Naive B cell (primary cell): ENCODE measurements at regions not wholly inside any gene's neighbourhood (a gene's known extent, or its start where the extent isn't known, plus 50 kb on each side); places are given as distances from the start of the nearest gene placed in this dataset.

ENCODE experiments used
- ATAC-seq, 2 donors: fragments of 150-1000 bp; cut with Tn5 transposase; 2 replicates each; pipeline ENCODE4 v1.10.0; 2021; ENCODE audit warnings: low read depth in 2 of 2, mild to moderate bottlenecking in 2 of 2, moderate library complexity in 2 of 2
- DNase-seq: peaks from one replicate; pipeline ENCODE4 v3.0.0; 2022
- H3K27ac Mint-ChIP-seq, 6 donors: one replicate each; pipeline ENCODE4 v1.8.0; 2020 to 2022; ENCODE audit warnings: mild to moderate bottlenecking in 6 of 6, mixed read lengths in 6 of 6, moderate library complexity in 5 of 6, inconsistent platforms in 2 of 6
- H3K27me3 Mint-ChIP-seq, 3 donors: one replicate each; pipeline ENCODE4 v1.8.0; 2021 to 2022; ENCODE audit warnings: mixed read lengths in 3 of 3, mild to moderate bottlenecking in 1 of 3
- H3K36me3 Mint-ChIP-seq, 2 donors: one replicate each; pipeline ENCODE4 v1.8.0; 2020 to 2022; ENCODE audit warnings: mixed read lengths in 2 of 2, inconsistent platforms in 1 of 2, mild to moderate bottlenecking in 1 of 2
- H3K4me1 Mint-ChIP-seq, 3 donors: one replicate each; pipeline ENCODE4 v1.8.0; 2020 to 2022; ENCODE audit warnings: mixed read lengths in 3 of 3, inconsistent platforms in 1 of 3, mild to moderate bottlenecking in 1 of 3, moderate library complexity in 1 of 3
- H3K4me3 Mint-ChIP-seq, 8 donors: one replicate each; pipeline ENCODE4 v1.8.0; 2020 to 2022; ENCODE audit warnings: mild to moderate bottlenecking in 8 of 8, mixed read lengths in 8 of 8, moderate library complexity in 8 of 8, inconsistent platforms in 2 of 8
- H3K9me3 Mint-ChIP-seq, 7 donors: one replicate each; pipeline ENCODE4 v1.8.0; 2020 to 2022; ENCODE audit warnings: mixed read lengths in 7 of 7, mild to moderate bottlenecking in 5 of 7, inconsistent platforms in 2 of 7, moderate library complexity in 1 of 7

DNA sequence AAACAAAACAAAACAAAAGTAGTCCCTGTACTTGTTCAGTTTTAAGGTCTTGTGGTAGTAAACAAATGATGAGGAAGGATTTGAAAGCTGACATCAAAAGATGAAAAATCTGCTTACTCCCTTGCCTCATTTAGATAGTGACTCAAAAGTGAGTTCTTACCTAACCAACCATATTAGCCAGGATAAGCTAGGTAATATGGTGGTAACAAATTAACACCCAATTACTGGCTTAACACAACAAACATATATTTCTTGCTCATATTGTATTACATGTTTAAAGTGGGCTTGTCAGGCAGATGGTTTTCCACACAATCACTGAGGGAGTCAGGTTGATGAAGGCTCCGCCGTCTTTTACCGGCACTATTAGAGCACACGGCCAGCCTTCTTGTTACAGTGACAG is 189.7 kb downstream of the PPARGC1A start:
- H3K4me3 Mint-ChIP-seq = no peak overlapping the region
- no peaks in the 10 kb centered on the region for H3K36me3 Mint-ChIP-seq
- DNase-seq (no peak), ATAC-seq (no peak)
- H3K4me1 Mint-ChIP-seq = no peaks in the 10 kb centered on the region
- no peaks in the 10 kb centered on the region for H3K27me3 Mint-ChIP-seq
- peaks cover 0 to 12% (median 2%) of the 10 kb centered on the region in 7 donors for H3K9me3 Mint-ChIP-seq
- H3K27ac Mint-ChIP-seq = no peak overlapping the region

DNA sequence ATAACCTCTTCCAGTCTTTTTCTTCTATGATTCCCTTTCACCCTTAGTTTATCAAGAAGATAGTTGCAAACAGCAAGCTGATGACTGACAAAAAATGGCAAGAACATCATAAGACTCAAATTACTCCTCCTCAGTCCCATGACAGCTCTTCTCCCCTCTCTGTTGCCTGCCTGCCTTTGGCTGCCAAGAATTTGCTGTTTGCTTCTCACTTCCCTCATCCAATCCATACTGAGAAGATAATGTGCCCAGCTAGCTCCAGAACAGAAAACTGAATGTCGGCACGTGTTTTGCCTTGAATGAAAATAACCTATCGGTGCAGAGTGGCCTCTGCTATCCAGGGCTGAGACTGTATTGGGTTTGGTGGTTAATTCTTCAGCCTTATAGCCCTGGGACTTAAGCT is 192.1 kb downstream of the PPARGC1A start:
- no peak overlapping the region for H3K4me3 Mint-ChIP-seq
- H3K9me3 Mint-ChIP-seq = peaks cover 0 to 8% (median 0%) of the 10 kb centered on the region in 7 donors
- no peaks in the 10 kb centered on the region for H3K4me1 Mint-ChIP-seq
- no peaks in the 10 kb centered on the region for H3K36me3 Mint-ChIP-seq
- DNase-seq (no peak), ATAC-seq (no peak)
- no peaks in the 10 kb centered on the region for H3K27me3 Mint-ChIP-seq
- no peak overlapping the region for H3K27ac Mint-ChIP-seq

DNA sequence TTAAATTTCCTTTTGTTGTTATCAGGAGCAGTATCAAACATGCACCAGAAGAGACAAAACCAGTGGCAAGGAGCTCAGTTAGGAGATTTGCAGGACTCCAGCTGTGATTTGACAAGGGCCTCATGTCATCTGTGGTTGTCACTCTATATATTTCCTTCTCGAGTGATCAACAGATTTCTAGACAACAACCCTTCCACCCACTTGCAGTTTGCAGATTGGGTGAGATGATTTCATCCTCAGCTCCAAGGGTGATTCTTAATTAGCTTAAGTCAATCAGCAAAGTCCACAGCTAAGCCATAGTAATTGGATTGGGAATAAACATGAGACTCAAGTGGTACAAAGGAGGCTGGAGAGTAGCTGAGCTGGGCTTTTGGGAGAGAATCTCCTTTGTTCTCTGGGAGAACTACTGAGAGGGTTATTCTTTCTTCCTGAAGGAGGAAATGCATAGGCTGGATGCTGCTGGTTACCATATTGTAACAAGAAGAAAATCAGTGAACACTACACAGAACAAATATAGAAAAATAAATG is 192.8 kb downstream of the PPARGC1A start:
- Mint-ChIP-seq H3K27ac (no peak overlapping the region), H3K4me3 (no peak overlapping the region), H3K27me3 (no peaks in the 10 kb centered on the region), H3K36me3 (no peaks in the 10 kb centered on the region), H3K4me1 (no peaks in the 10 kb centered on the region), H3K9me3 (peaks cover 0 to 10% (median 0%) of the 10 kb centered on the region in 7 donors)
- DNase-seq (no peak), ATAC-seq (no peak)

DNA sequence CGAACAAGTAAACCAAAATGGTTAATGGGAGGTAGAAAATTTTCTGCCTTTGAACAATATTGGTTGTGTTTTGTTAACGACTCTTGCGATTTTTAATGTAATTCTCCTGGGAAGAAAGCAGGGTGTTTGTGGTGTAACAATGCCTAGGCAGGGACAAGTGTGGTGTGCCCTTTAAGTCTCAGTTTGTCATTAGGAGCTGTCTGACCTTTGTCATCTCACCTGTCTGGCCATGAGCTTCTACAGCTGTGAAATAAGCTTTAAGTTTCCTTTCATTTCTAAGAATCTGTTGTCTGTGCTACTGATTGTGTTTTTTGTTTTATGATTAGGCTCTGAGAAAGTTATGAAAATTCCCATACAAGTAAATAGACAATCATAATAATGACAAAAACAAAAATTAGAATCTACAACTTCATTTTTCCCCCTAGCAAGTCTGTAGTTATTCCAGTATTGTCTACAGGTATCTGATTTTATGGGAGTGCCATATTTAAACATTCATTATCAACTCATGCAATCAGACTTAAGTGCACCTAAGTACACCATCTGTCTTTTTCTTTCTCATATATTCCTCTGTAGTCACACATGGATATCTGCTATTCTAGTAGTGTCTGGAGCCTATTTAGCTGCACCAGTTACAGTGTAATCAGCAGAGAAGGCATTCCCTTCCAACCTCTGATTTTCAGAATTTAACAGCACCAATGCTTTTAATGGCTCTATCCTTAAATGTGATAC is 203.5 kb downstream of the PPARGC1A start:
- H3K27me3 Mint-ChIP-seq = no peaks in the 10 kb centered on the region
- peaks cover 1 to 13% (median 4%) of the 10 kb centered on the region in 7 donors for H3K9me3 Mint-ChIP-seq
- ATAC-seq = no peak
- DNase-seq = no peak
- no peak overlapping the region for H3K27ac Mint-ChIP-seq
- no peaks in the 10 kb centered on the region for H3K4me1 Mint-ChIP-seq
- no peaks in the 10 kb centered on the region for H3K36me3 Mint-ChIP-seq
- H3K4me3 Mint-ChIP-seq = no peak overlapping the region

DNA sequence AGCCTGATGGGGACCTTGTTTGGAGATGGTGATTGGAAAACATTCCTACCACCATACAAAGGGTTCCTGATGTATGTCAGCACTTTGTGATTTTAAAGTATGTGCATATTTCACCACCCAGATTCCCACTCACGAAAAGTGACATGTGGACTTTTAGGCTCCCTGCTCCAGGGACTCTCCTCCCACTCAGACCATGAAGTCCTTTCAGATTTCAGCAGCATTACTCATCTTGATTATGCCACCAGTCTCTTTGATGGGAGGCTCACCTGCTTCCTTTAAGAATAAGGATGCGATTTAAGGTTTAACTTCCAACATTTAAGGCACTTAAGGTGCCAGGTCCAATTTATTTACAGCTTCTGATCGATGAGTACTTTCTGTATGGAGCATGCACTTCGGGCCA is 204.4 kb downstream of the PPARGC1A start:
- Mint-ChIP-seq H3K4me3 (no peak overlapping the region), H3K27me3 (no peaks in the 10 kb centered on the region), H3K27ac (no peak overlapping the region), H3K4me1 (no peaks in the 10 kb centered on the region), H3K36me3 (no peaks in the 10 kb centered on the region), H3K9me3 (peaks cover 1 to 13% (median 4%) of the 10 kb centered on the region in 7 donors)
- DNase-seq = no peak
- no peak for ATAC-seq

DNA sequence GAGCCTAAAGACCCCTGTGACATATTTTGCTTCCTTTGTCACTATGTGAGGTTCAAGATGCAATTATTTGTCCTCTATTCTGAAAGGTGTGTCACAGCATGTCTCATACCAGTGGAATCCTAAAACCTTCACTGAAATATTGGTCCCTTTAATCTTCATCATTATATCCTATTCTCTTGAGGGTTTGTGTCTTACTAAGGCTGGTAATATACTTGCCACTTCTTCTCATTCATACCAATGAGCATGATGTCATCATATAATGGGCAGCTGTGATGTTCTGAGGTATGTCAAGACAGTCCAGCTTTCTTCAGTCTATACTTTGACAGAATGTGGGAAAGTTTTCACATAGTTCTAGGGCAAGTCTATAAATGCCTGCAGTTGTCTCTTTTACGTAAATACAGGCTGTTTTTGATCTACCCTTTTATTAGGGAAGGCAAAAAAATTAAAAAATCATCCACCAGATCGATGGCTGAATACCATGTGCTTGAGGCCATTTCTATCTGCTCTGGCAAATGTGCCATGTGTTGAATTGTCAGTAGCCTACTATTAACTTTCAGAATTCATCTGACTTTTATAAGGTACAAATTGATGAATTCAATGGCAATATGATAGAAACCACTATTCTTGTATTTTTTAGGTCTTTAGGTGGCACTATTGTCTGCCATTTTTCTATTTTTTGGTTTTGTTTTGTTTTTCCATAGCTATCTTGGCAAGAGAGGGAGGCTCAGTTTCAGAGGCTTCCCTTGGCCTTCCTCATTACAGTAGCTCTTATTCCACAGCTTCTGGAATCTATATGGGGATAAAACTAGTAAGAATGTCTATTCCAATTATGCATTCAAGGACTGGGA is 209.0 kb downstream of the PPARGC1A start:
- no peak overlapping the region for H3K4me3 Mint-ChIP-seq
- H3K27me3 Mint-ChIP-seq = no peaks in the 10 kb centered on the region
- H3K27ac Mint-ChIP-seq = no peak overlapping the region
- no peak for DNase-seq
- no peaks in the 10 kb centered on the region for H3K4me1 Mint-ChIP-seq
- H3K36me3 Mint-ChIP-seq = peaks cover 0 to 2% of the 10 kb centered on the region in 2 donors
- H3K9me3 Mint-ChIP-seq = peaks cover 0 to under 1% (median 0%) of the 10 kb centered on the region in 7 donors
- ATAC-seq = no peak

DNA sequence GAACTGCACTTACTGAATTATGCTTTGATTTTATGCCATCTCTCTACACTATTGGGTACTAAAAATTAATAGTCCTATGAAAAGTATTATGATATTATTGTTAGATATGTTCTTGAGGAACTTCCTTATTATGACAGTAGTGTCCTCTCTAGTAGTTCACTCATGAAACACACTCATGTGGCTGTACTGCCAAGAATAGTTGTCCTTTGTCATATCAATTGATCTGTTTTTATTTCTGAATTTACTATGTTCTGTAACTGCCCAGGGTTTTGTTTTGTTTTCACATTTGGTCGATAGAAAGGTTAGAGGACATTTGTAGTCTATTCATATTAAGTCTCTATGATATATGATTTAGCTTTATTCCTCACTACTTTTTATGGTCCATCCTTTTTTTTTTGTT is 215.2 kb downstream of the PPARGC1A start:
- peaks cover 0 to 12% (median 6%) of the 10 kb centered on the region in 7 donors for H3K9me3 Mint-ChIP-seq
- H3K4me1 Mint-ChIP-seq = no peaks in the 10 kb centered on the region
- DNase-seq (no peak), ATAC-seq (no peak)
- H3K27me3 Mint-ChIP-seq = no peaks in the 10 kb centered on the region
- H3K4me3 Mint-ChIP-seq = no peak overlapping the region
- peaks cover 0 to 7% of the 10 kb centered on the region in 2 donors for H3K36me3 Mint-ChIP-seq
- H3K27ac Mint-ChIP-seq = no peak overlapping the region

DNA sequence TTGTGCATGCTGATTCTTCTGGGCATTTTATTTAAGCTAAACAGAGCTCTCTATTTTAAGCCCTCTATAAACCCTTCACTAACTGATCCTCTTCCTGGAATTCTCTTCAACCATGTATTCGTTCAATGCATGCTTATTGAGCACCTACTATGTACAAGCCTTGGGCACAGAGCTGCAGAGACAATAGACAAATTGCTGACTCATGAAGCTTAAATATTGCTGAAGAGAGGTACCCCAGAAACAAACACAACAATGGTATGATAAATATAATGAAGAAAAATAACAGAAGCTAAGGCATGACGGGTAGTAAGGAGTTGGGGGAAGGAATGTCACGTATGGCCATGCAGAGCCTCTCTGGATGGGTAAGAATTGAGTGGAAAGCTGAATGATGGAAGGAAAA is 222.2 kb downstream of the PPARGC1A start:
- no peak overlapping the region for H3K4me3 Mint-ChIP-seq
- no peaks in the 10 kb centered on the region for H3K4me1 Mint-ChIP-seq
- H3K27me3 Mint-ChIP-seq = no peaks in the 10 kb centered on the region
- no peak overlapping the region for H3K27ac Mint-ChIP-seq
- no peaks in the 10 kb centered on the region for H3K36me3 Mint-ChIP-seq
- H3K9me3 Mint-ChIP-seq = peaks cover 4 to 23% (median 7%) of the 10 kb centered on the region in 7 donors
- ATAC-seq (no peak), DNase-seq (no peak)

DNA sequence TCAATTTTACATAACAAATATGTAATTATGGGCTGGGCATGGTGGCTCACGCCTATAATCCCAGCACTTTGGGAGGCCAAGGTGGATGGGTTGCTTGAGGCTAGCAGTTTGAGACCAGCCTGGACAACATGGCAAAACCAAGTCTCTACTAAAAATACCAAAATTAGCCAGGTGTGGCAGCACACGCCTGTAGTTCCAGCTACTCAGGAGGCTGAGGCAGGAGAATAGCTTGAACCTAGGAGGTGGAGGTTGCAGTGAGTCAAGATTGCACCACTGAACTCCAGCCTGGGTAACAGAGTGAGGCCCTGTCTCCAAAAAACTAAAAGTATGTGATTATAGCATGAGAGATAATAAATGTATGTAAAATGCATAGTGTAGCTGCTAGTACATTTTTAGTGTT is 229.0 kb downstream of the PPARGC1A start:
- no peak overlapping the region for H3K4me3 Mint-ChIP-seq
- H3K9me3 Mint-ChIP-seq = peaks cover 2 to 12% (median 6%) of the 10 kb centered on the region in 7 donors
- no peak for ATAC-seq
- H3K4me1 Mint-ChIP-seq = no peaks in the 10 kb centered on the region
- no peaks in the 10 kb centered on the region for H3K36me3 Mint-ChIP-seq
- H3K27me3 Mint-ChIP-seq = no peaks in the 10 kb centered on the region
- H3K27ac Mint-ChIP-seq = no peak overlapping the region
- DNase-seq = no peak

DNA sequence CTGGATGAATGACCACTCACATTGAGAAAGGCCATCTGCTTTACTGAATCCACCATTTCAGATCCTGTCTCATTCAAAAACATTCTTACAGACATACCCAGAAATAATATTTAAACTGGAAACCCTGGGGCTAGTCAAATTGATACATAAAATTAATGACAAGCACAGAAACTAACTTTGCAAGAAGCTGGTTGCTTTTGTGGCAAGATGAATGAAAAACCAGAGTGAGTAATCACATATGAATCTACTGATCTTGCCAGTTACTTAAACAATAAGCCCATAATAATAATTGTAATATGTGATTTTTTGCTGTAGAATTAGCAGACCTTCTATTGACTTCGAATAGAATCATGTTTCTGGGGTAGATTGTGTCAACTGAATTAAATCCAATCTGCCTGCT is 235.1 kb downstream of the PPARGC1A start:
- no peaks in the 10 kb centered on the region for H3K4me1 Mint-ChIP-seq
- H3K27ac Mint-ChIP-seq = no peak overlapping the region
- no peaks in the 10 kb centered on the region for H3K27me3 Mint-ChIP-seq
- no peaks in the 10 kb centered on the region for H3K36me3 Mint-ChIP-seq
- no peak for ATAC-seq
- no peak overlapping the region for H3K4me3 Mint-ChIP-seq
- DNase-seq = no peak
- peaks cover 0 to 22% (median 3%) of the 10 kb centered on the region in 7 donors for H3K9me3 Mint-ChIP-seq

DNA sequence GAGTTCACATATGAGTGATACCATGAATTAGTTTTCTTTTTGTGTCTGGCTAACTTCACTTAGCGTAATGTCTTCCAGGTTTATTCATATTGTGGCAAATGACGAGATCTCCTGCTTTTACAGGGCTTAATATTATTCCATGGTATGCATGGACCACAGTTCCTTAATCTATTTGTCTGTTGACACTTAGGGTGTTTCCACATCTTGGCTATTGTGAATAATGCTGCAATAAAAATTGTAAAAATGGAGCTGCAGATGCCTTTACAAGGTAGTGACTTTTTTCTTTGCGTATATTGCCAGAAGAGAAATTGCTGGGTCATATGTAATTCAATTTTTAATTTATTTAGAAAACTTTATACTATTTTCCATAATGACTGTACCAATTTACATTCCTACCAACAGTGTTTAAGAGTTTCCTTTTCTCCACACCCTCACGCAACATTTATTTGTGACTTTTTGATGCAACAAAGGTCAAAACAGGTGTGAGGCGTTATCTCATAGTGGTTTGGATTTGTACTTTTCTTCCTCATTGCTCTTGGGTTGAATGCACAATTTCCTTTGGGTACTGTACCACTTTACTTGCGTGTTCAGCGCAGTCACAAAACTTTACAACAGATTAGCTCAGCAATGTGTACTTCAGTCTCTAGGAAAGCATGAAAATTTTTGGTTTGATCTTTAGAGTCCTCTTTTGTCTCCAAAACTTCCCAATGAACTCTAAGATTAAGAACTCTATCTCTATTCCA is 240.8 kb downstream of the PPARGC1A start:
- Mint-ChIP-seq H3K36me3 (no peaks in the 10 kb centered on the region), H3K4me3 (no peak overlapping the region)
- no peak for ATAC-seq

DNA sequence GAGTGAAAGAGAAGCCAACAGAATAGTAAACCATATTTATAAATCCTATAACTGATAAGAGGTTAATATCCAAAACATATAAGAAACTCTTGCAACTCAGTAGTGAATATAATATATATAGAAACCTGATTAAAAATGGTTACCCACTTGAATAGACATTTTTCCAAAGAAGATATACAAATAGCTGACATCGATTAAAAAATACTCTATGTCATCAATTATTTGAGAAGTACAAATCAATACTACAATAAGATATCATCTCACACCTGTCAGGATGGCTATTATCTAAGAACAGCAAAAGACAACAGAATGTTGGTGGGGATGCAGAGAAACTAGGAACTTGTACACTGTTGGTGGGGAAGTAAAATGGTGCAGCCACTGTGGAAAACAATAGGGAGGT is 254.4 kb downstream of the PPARGC1A start:
- H3K4me3 Mint-ChIP-seq = no peak overlapping the region

More for the DNA sequence above, 240.8 kb downstream of the PPARGC1A start:
- H3K27ac Mint-ChIP-seq = no peak overlapping the region
- DNase-seq = no peak
- no peaks in the 10 kb centered on the region for H3K27me3 Mint-ChIP-seq
- no peaks in the 10 kb centered on the region for H3K4me1 Mint-ChIP-seq
- H3K9me3 Mint-ChIP-seq = peaks cover 0 to 4% (median 0%) of the 10 kb centered on the region in 7 donors

DNA sequence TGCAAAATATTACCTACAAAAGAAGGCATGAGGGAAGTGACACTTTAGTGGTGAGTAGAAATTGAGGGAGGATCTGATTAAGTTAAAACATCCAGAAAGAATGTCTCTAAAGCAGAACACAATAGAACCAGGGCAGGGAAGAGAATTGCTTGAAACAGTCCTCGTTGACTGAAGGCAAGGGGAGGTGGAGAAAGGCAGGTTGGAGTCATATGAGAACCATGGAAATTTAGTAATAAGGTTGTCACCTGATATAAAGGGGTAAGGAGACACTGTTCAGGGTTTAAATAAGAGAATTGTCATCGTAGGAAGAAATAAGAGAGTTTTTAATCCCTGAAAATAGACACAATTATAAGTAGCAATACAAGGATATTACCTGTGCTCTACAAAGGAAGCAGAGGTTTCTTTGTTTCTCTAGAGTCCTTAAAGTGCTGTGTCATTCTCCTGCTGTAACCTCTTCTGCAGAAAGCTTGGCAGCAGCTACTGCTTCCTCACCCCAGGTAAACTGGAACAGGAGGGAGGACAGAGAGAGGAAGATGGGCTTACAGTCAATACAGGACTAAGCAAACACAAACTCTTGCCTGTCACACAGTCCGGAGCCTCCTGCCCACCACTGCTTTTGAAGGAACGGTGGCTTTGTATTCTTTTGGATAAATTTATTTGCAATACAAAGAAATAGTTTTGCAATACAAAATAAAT is 258.4 kb downstream of the PPARGC1A start:
- DNase-seq (no peak), ATAC-seq (no peak)
- Mint-ChIP-seq H3K9me3 (peaks cover 0 to 14% (median 6%) of the 10 kb centered on the region in 7 donors), H3K36me3 (no peaks in the 10 kb centered on the region), H3K27me3 (no peaks in the 10 kb centered on the region), H3K27ac (no peak overlapping the region), H3K4me1 (no peaks in the 10 kb centered on the region), H3K4me3 (no peak overlapping the region)

More for the DNA sequence above, 254.4 kb downstream of the PPARGC1A start:
- Mint-ChIP-seq H3K27me3 (no peaks in the 10 kb centered on the region), H3K9me3 (peaks cover 3 to 14% (median 4%) of the 10 kb centered on the region in 7 donors), H3K27ac (no peak overlapping the region), H3K4me1 (no peaks in the 10 kb centered on the region), H3K36me3 (no peaks in the 10 kb centered on the region)
- DNase-seq (no peak), ATAC-seq (no peak)
